SU-DHL-6 (cell line): ENCODE measurements at regions not wholly inside any gene's neighbourhood (a gene's known extent, or its start where the extent isn't known, plus 50 kb on each side); places are given as distances from the start of the nearest gene placed in this dataset.

Experiments
- CTCF ChIP-seq: fragments of 200-600 bp; sonication (generic); IDR thresholded peaks from one replicate; pipeline ENCODE4 v1.5.1; 2017; ENCODE audit warnings: antibody characterized with exemption, mild to moderate bottlenecking, low read length, moderate library complexity; ENCODE audit not compliant: insufficient read depth, poor library complexity, severe bottlenecking
- EZH2phosphoT487 ChIP-seq: fragments of 200-600 bp; sonication (generic), shearing (Covaris generic); conservative IDR thresholded peaks from 2 replicates; pipeline ENCODE4 v1.6.1; 2018; ENCODE audit warnings: mild to moderate bottlenecking, antibody characterized with exemption, low read length, moderate library complexity, mixed read lengths

DNA sequence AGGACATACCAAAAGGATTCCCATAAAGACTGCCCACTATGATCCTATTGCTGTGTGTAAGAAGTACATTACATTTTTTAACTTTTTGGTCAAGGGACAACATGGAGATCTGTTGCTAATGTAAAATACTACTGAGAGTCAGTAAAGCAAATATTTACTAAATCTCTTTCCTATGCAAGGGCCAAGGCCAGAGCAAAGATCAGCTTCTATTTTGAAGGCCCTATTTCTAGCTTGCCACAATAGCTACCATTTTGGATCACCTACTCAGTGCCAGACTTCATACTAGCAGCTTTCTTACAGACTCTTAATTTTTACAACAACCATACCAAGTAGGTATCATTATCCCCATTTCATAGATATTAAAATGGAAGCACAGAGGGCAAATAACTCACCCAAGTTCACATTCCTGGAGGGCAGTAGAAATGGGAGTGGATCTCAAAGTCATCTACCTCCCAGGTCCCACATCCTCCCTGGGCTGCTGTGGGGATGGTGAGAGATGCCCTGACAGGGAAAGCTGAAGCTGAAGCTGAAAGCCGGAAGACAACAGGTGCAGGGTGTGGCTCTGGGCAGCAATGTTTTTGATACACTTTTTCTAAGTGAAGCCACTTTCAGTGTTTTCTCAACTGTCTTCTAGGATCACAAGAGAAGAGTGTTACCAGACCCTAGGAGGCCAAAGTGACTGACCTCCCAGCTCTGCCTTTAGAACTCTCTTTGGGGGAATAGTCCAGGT, 321.2 kb downstream of the UBE3D start:
- TF ChIP-seq CTCF (no peak), EZH2phosphoT487 (no peak)
